Fibroblast of pulmonary artery (primary cell): ENCODE measurements at regions not wholly inside any gene's neighbourhood (a gene's known extent, or its start where the extent isn't known, plus 50 kb on each side); places are given as distances from the start of the nearest gene placed in this dataset.

Experiments used
- DNase-seq: peaks from one replicate; pipeline ENCODE4 v3.0.0-alpha.2; 2010; ENCODE audit warnings: low read depth
- H3K4me3 ChIP-seq: replicated peaks from 2 replicates; pipeline ENCODE4 v1.5.1; 2011; ENCODE audit warnings: low read depth, mild to moderate bottlenecking, control low read depth, low read length, moderate library complexity
- CTCF ChIP-seq: IDR thresholded peaks from 2 replicates; pipeline ENCODE4 v1.5.1; 2011; ENCODE audit warnings: mild to moderate bottlenecking, control low read depth, low read length, inconsistent platforms; ENCODE audit errors: missing control alignments

- H3K4me3 ChIP-seq, result no peak overlapping the region
- TF ChIP-seq CTCF, result no peak
- DNase-seq, result no peak
These were observed 88.1 kb upstream of the HTR1A start for GRCh38 chr5:64050296-64050695.

- TF ChIP-seq CTCF, result no peak
- DNase-seq, result no peak
- no peak overlapping the region for H3K4me3 ChIP-seq
These were observed 78.2 kb upstream of the HTR1A start for GRCh38 chr5:64040490-64040889.

- no peak overlapping the region for H3K4me3 ChIP-seq
- no peak for TF ChIP-seq CTCF
These were observed 64.2 kb upstream of the HTR1A start for GRCh38 chr5:64026493-64026892.

GRCh38 chr5:64019746-64020145 lies 57.5 kb upstream of the HTR1A start:
- H3K4me3 ChIP-seq, result no peak overlapping the region
- DNase-seq, result no peak
- no peak for TF ChIP-seq CTCF

More at GRCh38 chr5:64026493-64026892, 64.2 kb upstream of the HTR1A start:
- no peak for DNase-seq

GRCh38 chr5:64018966-64019365 lies 56.7 kb upstream of the HTR1A start:
- TF ChIP-seq CTCF, result no peak
- no peak for DNase-seq
- H3K4me3 ChIP-seq, result no peak overlapping the region

- H3K4me3 ChIP-seq, result no peak overlapping the region
- no peak for DNase-seq
- TF ChIP-seq CTCF, result no peak
These were observed 53.6 kb upstream of the HTR1A start for GRCh38 chr5:64015824-64016223.
